Caco-2 (cell line): ENCODE measurements at regions not wholly inside any gene's neighbourhood (a gene's known extent, or its start where the extent isn't known, plus 50 kb on each side); places are given as distances from the start of the nearest gene placed in this dataset.

Experiments used
- BruUV-seq: library from RNA; stranded (reverse); fragments of 400-500 nt; replicated peaks from 2 replicates; lab custom pipeline; 2021; lab: Mats Ljungman, UMichigan
- CTCF ChIA-PET: fragments of 300-600 bp; sonication (Branson Sonifier 250); formaldehyde crosslinking; loops from one replicate; lab custom pipeline; 2022; ENCODE audit warnings: antibody characterized with exemption; lab: Charles Lee
- POLR2A ChIA-PET: fragments of 300-600 bp; sonication (Branson Sonifier 250); formaldehyde crosslinking; loops from one replicate; lab custom pipeline; 2022; ENCODE audit warnings: antibody characterized with exemption; lab: Charles Lee
- DNase-seq, 2 experiments: peaks; one replicate each; pipeline versions ENCODE4 v3.0.0 to v3.0.0-alpha.2; 2020 to 2022
- H3K27me3 ChIP-seq: replicated peaks from 2 replicates; pipeline ENCODE4 v1.6.0; 2011; ENCODE audit warnings: low read length; ENCODE audit not compliant: control insufficient read depth, insufficient read depth
- H3K36me3 ChIP-seq: 2 replicates; pipeline ENCODE4 v1.5.1; 2011; ENCODE audit warnings: low read length; ENCODE audit not compliant: control insufficient read depth, insufficient read depth
- H3K4me1 ChIP-seq: fragments of 250-450 bp; sonication (Bioruptor Pico); 2 replicates; pipeline ENCODE4 v1.5.1; 2020; ENCODE audit warnings: mild to moderate bottlenecking
- H3K4me3 ChIP-seq: 2 replicates; pipeline ENCODE4 v1.5.1; 2011; ENCODE audit warnings: low read depth, mild to moderate bottlenecking, control low read depth, low read length
- H3K9me3 ChIP-seq: fragments of 250-450 bp; sonication (Bioruptor Pico); 2 replicates; pipeline ENCODE4 v1.5.1; 2020; ENCODE audit warnings: mild to moderate bottlenecking, moderate library complexity
- H3K27ac Mint-ChIP-seq: one replicate; pipeline ENCODE4 v1.8.0; 2022; ENCODE audit warnings: mixed read lengths; ENCODE audit not compliant: unreplicated experiment
- H3K27me3 Mint-ChIP-seq: one replicate; pipeline ENCODE4 v1.8.0; 2022; ENCODE audit warnings: mixed read lengths; ENCODE audit not compliant: insufficient read depth, unreplicated experiment
- H3K36me3 Mint-ChIP-seq: one replicate; pipeline ENCODE4 v1.8.0; 2022; ENCODE audit warnings: mild to moderate bottlenecking, mixed read lengths; ENCODE audit not compliant: insufficient read depth, unreplicated experiment
- H3K4me1 Mint-ChIP-seq: one replicate; pipeline ENCODE4 v1.8.0; 2022; ENCODE audit warnings: low read depth, mixed read lengths; ENCODE audit not compliant: unreplicated experiment
- H3K4me3 Mint-ChIP-seq: one replicate; pipeline ENCODE4 v1.8.0; 2022; ENCODE audit warnings: mild to moderate bottlenecking, moderate library complexity, mixed read lengths; ENCODE audit not compliant: unreplicated experiment
- H3K9me3 Mint-ChIP-seq: one replicate; pipeline ENCODE4 v1.8.0; 2022; ENCODE audit warnings: mixed read lengths; ENCODE audit not compliant: unreplicated experiment
- intact Hi-C: fragments of 100-400 bp; cut with micrococcal nuclease; formaldehyde crosslinking; loops from one replicate; pipeline ENCODE4 v1.10.0; 2022; ENCODE audit not compliant: unreplicated experiment
- TF ChIP-seq, protein P1 (sequence below), 2 experiments: fragments of 200-600 bp in 1 of 2; IDR thresholded peaks; 1 replicate in 1 of 2; 2 replicates in 1 of 2; pipeline versions ENCODE4 v1.5.1 to v1.8.0; 2011 to 2022; ENCODE audit warnings: antibody characterized with exemption in 1 of 2, control low read depth in 1 of 2, inconsistent platforms in 1 of 2, low read depth in 1 of 2, low read length in 1 of 2, mild to moderate bottlenecking in 1 of 2, moderate library complexity in 1 of 2; ENCODE audit not compliant: insufficient read depth in 1 of 2, severe bottlenecking in 1 of 2, unreplicated experiment in 1 of 2

DNA sequence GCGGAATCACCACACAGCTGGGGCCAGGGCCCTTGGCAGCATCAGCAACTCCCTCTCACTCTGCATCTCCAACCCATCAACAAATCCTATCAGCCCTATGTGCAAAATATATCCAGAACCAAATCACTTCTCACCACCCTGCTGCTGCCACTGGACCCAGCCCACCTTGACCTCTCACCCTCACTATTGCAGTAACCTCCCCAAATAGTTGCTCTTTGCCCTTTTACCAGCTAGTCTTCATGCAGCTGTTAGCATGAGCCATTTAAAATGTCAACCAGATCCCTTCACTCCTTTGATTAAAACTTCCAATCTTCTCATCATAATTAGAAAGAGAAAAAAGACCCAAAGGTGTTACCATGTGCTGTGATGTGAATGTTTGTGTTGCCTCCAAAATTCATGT lies 155.7 kb upstream of the IRF2BP2 start:
- Mint-ChIP-seq H3K4me3 (no peak overlapping the region), H3K36me3 (no peaks in the 10 kb centered on the region), H3K4me1 (peaks cover 40% of the 10 kb centered on the region), H3K27me3 (no peaks in the 10 kb centered on the region), H3K27ac (no peak overlapping the region), H3K9me3 (no peaks in the 10 kb centered on the region)
- CTCF ChIA-PET = no interaction called here
- no peak for DNase-seq
- H3K27me3 ChIP-seq = no peaks in the 10 kb centered on the region
- POLR2A ChIA-PET = no interaction called here
- H3K36me3 ChIP-seq = no peaks in the 10 kb centered on the region
- no peak overlapping the region for H3K4me3 ChIP-seq
- TF ChIP-seq, protein P1, sequence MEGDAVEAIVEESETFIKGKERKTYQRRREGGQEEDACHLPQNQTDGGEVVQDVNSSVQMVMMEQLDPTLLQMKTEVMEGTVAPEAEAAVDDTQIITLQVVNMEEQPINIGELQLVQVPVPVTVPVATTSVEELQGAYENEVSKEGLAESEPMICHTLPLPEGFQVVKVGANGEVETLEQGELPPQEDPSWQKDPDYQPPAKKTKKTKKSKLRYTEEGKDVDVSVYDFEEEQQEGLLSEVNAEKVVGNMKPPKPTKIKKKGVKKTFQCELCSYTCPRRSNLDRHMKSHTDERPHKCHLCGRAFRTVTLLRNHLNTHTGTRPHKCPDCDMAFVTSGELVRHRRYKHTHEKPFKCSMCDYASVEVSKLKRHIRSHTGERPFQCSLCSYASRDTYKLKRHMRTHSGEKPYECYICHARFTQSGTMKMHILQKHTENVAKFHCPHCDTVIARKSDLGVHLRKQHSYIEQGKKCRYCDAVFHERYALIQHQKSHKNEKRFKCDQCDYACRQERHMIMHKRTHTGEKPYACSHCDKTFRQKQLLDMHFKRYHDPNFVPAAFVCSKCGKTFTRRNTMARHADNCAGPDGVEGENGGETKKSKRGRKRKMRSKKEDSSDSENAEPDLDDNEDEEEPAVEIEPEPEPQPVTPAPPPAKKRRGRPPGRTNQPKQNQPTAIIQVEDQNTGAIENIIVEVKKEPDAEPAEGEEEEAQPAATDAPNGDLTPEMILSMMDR (IDR thresholded peaks at IDR 0.05; ENCODE audit: insufficient read depth in 1 of 2, low read depth in 1 of 2, low read length in 1 of 2, severe bottlenecking in 1 of 2, unreplicated experiment in 1 of 2) = no peak
- no peaks in the 10 kb centered on the region for H3K9me3 ChIP-seq
- intact Hi-C loops = no loop called here
- peaks cover 44% of the 10 kb centered on the region for H3K4me1 ChIP-seq
- BruUV-seq = no TSS peak

DNA sequence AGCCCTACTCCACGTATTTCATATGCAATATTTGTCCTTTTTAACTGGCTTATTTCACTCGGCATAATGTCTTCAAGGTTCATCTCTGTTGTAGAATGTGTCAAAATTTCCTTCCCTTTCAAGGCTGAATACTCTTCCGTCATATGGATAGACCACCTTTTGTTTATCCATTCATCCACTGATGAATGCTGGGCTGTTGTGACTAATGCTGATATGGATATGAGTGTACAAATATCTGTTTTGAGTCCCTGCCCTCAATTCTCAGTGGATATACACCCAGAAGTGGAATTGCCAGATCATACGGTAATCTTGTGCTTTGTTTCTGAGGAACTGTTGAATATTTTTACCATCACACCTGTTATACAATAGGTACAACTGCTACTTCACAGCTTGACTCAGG lies 155.2 kb upstream of the IRF2BP2 start:
- H3K4me3 Mint-ChIP-seq = no peak overlapping the region
- no peaks in the 10 kb centered on the region for H3K36me3 ChIP-seq
- no peaks in the 10 kb centered on the region for H3K9me3 ChIP-seq
- H3K36me3 Mint-ChIP-seq = no peaks in the 10 kb centered on the region
- POLR2A ChIA-PET = no interaction called here
- H3K27me3 Mint-ChIP-seq = no peaks in the 10 kb centered on the region
- DNase-seq = no peak
- no peak overlapping the region for H3K4me3 ChIP-seq
- H3K27ac Mint-ChIP-seq = no peak overlapping the region
- H3K9me3 Mint-ChIP-seq = no peaks in the 10 kb centered on the region
- peaks cover 42% of the 10 kb centered on the region for H3K4me1 ChIP-seq
- H3K27me3 ChIP-seq = no peaks in the 10 kb centered on the region
- TF ChIP-seq, protein P1 (IDR thresholded peaks at IDR 0.05; ENCODE audit: insufficient read depth in 1 of 2, low read depth in 1 of 2, low read length in 1 of 2, severe bottlenecking in 1 of 2, unreplicated experiment in 1 of 2) = no peak
- intact Hi-C loops = no loop called here
- BruUV-seq = no TSS peak
- H3K4me1 Mint-ChIP-seq = peaks cover 37% of the 10 kb centered on the region
- CTCF ChIA-PET = no interaction called here

DNA sequence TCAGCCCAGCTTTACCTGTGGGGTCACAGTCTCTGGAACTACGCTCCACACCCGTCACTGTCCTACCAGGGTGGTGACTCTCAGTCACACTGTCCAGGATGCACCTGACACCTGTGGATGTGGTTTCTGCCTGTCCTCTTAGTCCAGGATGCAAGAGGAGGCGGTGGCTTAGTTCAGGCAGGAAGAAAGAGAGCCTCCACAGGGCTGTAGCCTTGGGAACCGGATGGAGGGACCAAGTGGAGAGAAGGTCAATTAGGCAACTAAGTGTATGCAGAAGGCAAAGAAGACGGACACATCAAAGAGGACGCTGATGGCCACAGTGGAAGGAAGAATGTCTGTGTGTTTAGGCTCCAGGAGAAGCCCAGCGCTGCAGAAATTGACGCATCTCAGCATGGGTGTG lies 153.9 kb upstream of the IRF2BP2 start:
- H3K4me1 ChIP-seq = peaks cover 33% of the 10 kb centered on the region
- no peak overlapping the region for H3K4me3 Mint-ChIP-seq
- H3K36me3 ChIP-seq = no peaks in the 10 kb centered on the region
- no peak overlapping the region for H3K4me3 ChIP-seq
- TF ChIP-seq, protein P1 (IDR thresholded peaks at IDR 0.05; ENCODE audit: insufficient read depth in 1 of 2, low read depth in 1 of 2, low read length in 1 of 2, severe bottlenecking in 1 of 2, unreplicated experiment in 1 of 2) = no peak
- no peaks in the 10 kb centered on the region for H3K9me3 ChIP-seq
- BruUV-seq = no TSS peak
- POLR2A ChIA-PET = interaction anchor here (0.6 kb wide), 1 partner anchor 237 kb away, joined by 3 read pairs; no protein-coding TSS in a partner anchor
- peaks cover 7% of the 10 kb centered on the region for H3K9me3 Mint-ChIP-seq
- intact Hi-C loops = no loop called here
- no peaks in the 10 kb centered on the region for H3K27me3 ChIP-seq
- H3K27me3 Mint-ChIP-seq = no peaks in the 10 kb centered on the region
- H3K36me3 Mint-ChIP-seq = no peaks in the 10 kb centered on the region
- peaks cover 24% of the 10 kb centered on the region for H3K4me1 Mint-ChIP-seq
- no peak for DNase-seq
- CTCF ChIA-PET = no interaction called here
- no peak overlapping the region for H3K27ac Mint-ChIP-seq
